ENCODE measurements at regions not wholly inside any gene's neighbourhood (a gene's known extent, or its start where the extent isn't known, plus 50 kb on each side); places are given as distances from the start of the nearest gene placed in this dataset.

DNA sequence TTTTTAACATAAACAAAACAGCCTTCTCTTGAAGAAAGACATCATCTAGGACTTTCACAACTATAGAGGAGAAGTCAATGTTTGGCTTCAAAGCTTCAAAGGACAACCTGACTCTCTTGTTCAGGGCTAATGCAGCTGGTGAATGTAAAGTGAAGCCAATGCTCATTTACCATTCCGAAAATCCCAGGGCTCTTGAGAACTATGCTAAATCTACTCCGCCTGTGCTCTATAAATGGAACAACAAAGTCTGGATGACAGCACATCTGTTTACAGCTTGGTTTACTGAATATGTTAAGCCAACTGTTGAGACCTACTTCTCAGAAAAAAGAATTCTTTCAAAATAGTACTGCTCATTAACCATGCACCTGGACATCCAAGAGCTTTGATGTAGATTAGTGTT lies 259.8 kb upstream of the NR5A2 start:
- no peak for DNase-seq

DNA sequence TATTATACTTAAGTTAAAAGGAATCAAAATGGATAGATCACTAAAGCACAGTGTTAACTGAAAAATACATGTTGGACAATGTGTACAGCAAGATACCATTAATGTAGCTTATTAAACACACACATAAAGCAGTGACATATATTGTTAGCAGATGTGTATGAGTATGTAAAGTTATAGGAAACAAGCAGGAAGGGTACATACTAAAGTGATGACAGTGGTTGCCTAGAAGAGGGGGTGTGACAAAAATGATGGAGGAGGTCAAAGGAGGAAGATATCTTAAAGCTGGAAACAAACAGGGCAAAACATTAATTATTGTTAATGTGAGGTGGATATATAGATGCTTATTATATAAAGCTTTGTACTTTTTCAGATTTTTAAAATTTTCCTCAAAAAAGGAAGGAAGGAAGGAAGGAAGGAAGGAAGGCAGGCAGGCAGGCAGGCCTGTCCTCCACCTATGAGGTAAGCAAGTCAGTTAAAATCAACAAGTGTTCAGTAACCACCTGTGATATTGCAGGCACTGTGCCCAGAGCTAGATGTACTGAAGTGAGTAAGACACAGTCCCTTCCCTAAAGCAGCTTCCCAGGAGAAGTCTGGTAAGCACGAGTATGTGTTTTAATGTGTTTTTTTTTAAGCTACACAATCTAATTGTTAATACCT lies 252.9 kb upstream of the NR5A2 start:
- no peak for DNase-seq

DNA sequence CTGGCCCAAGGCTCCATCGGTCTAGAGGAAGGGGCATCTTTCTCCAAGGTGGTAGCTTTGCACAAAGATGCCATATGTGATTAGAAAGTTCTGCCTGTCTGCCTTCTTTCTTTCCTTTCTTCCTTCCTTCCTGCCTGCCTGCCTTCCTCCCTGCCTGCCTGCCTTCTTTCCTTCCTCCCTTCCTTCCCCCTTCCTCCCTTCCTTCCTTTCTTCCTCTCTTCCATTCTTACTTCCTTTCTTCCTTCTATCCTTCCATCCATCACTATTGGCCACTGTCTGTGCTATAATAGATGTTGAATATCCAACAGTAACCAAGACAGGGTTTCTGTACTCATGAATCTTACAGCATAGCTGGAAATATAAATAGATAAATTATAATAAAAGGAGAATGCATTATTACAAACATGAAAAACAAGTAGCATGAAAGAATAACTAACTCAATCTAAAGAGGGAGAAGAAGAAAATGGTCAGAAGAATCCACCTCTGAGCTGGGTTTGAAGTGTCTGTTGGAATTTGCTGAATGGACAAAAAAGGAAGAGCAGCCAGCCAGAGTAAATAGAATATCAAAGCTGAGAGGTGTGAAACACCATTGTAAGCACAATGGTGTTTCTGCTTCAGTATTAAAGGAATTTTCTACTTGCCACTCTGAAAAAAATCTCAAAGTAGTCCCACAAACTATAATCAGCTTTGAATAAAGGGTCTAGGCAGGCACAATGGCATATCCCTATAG lies 250.6 kb upstream of the NR5A2 start:
- DNase-seq, result no peak

DNA sequence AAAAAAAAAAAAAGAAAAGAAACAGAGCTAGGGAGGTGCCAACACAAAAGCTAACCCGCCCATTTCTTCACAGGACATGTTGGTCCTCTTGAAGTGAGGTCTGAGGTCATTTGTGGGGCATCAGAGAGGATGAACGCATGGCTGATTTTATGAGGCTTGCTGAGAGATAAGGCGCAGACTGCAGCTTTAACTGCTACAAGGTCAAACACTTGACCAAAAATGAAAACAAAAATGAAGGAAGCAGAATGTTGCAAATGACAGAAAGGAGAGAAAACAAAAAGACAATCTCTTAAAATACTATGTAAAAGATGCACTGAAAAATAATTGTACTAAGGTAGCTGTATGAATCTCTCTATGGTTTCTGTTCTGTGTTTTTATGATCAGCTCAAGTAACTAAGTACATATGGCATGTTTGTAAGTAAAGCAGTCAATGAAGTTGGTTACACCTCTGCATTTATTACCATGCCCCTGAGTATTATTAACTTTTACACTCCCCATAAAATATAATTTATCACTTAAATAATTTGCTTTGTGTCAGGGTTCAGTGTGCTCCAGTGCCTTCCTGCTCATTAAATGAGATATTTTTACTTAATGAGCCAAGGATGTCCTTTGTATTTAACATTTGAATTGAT lies 249.1 kb upstream of the NR5A2 start:
- DNase-seq, result no peak

DNA sequence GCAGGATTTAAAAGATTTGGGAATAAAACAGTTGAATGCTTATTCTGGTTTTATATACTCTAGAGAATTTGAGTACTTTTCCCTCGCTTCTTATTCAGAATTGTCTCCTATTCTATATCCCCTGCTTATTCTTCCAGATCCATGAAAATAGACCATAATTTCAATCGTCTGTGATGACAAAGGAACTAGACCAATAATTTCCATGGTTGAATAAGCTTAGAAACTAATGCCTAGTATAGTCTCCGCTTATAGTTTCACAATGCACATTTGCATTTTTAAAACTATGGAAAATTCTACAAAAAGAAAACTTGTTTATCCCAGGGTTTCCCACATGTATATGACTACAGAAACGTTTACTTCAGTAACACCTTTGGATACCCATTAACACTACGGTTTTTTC lies 247.4 kb upstream of the NR5A2 start:
- no peak for DNase-seq

DNA sequence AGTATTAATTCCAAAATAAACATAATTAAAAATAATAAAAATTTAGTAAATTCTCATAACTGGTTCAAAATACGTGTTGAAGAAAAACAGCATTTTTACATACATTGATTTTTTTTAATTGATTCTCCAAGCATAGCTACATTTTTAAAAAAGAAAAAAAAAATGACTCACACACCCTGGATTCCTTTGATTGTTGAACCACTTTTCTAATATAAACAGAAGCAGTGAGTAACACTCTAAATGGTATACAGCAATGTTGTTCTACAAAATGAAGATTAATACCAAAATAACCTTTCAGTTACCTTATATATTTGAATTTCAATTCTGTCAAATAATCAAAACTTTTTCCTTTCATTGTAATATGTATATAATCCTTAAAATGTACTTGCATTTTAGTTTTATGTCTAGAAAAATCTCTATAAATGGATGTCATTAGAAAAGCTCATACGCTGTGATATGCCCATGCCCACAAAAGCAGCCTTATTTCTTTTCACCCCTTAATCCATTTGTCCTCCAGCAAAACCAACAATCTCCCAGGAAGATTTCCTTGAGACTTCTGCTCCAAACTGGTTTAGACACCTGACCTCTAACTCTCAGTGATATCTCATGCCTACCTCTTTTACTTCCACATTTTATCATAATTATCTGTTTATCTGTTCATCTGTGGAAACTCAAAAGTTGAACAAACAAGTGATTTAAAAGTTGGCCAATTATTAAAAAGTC lies 246.4 kb upstream of the NR5A2 start:
- DNase-seq, result no peak

DNA sequence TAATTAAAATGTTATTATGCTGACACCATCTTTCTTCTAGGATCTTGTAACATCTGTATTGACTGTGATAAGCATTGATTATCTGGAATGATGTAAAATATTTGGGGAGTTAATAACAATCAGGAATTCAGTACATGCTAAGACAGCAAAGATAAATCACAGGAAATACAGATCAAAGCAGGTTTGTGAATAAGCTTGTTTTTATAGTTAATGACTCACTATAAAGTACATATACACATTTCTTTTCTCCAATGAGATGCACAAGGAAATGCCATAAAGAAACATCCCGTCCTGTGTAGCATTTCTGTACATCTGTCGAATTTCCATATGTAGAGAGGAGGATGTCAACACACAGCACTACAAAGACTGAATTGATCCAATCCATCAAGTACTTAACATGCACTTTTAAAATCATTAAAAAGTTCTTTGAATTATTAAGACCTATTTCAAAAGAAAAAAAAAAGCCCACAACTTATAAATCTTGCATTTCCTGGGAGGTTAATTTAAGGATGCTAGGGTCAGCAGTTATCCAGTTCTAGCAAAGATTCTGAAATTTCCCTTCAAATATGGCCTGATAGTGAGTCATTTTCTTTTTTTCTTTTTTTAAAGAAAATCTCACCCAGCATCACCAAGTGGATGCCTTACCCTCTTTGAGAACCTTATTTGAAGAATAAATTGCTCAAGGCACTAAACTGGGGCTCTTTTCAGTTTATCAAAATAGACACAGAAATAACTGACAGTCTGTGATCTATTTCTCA lies 243.2 kb upstream of the NR5A2 start:
- no peak for DNase-seq

DNA sequence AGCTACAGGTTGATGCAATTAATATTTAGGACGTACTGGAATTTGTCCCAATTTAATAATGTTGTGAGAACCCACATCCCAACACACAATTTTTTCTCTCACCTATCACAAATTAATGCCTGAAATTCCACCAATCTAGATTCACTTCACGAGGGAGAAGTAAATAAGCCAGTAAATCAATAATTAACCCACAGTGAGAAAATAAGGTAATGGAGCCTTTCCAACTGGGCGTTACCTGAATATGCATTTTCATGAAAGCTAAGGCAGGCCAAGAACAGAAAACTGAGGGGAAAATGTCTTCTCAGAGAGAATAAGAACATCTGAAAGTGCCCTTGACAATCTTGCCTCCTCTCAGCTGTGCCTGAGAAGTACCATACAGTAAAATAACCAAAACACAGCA lies 240.8 kb upstream of the NR5A2 start:
- DNase-seq, result no peak

DNA sequence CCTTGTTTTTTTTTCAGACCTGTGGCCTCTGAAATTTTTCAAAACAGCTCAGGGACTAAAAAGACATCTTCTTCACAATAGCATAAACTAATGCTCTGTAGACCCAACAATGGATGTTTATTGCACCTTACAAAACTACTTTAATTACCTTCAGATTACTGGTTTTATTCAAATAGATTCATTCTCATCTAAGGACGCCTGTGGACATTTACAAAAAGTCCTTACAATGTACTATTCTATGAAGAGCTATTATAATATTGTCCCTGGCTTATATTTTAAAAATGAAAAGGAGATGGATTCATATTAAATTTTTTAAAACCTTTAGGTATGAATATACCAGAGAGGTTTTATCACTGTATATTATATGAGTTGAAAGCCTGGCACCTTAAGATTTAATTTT lies 238.4 kb upstream of the NR5A2 start:
- no peak for DNase-seq

DNA sequence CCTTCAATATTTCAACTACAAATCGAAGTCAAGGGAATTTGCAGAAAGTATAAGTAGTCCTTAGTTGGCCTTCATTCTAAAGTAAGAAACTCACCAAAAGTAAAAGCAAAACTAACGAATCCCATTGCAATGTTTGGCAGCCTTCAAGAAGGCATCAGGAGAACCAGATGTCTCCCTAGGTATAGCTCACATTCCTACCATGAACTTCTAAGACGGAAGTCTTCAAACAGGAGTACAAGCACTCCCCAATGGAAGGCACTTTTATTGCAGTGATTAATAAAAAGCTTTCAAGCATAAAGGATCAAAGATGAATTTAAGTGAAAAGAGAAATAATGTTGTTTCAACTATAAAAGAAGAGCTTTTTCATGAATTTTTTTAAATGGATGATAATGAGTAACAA lies 236.0 kb upstream of the NR5A2 start:
- no peak for DNase-seq

DNA sequence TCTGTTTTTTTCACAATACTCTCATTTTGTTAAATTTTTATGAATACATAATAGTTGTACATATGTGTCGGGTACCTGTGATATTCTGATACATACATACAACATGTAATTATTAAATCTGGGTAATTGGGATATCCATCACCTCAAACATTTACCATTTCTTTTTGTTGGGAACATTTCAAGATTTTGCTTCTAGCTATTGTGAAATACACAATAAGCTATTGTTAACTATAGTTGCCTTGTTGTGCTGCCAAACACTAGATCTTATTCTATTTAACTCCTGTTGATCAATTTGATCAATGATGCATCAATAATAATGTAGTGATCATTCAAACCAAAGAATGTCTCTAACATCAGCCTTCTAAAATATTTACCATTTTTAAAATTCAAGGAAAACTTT lies 234.6 kb upstream of the NR5A2 start:
- DNase-seq, result no peak

DNA sequence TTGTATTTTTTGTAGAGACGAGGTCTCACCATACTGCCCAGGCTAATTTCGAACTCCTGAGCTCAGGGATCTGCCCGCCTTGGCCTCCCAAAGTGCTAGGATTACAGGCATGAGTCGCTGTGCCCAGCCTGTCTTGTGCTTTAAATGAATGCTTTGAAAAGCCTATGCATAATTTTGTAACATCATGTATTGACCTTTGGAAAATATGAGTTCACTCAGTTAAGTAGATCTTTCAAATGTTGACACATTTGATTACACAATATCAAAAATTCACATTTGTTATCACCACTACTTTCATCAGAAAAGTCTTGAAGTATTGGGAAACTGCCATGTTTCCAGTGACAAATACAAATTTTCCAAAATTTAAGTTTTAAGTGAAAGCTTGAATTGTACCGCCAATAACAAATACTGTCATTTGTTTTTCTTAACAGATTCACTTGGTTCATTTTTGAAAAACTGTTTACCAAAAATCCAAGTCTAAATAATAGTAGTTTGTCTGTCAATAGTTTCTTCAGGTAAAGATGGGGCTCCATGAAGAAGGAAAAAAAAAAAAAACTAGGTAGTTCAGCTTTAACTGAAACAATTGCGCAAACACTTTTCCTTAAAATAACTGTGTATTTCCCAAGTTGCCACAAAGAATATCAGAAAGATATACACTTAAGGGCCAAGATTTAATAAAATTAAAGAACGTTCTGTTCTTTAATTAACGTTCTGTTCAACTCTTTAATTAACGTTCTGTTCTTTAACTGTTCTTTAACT lies 233.2 kb upstream of the NR5A2 start:
- DNase-seq, result peak; percentile 19

DNA sequence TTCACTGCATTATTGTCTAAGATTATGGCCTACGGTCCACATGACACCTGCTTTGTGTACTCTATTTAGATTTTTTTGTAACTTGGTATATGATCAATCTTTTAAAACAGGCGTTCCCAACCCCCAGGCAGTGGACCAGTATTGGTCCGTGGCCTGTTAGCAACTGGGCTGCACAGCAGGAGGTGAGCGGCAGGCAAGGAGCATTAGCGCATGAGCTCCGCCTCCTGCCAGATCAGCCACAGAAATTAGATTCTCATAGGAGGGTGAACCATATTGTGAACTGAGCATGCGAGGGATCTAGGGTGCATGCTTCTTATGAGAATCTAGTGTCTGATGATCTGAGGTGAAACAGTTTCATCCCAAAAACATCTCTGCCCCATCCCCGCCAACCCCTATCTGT lies 228.4 kb upstream of the NR5A2 start:
- no peak for DNase-seq

DNA sequence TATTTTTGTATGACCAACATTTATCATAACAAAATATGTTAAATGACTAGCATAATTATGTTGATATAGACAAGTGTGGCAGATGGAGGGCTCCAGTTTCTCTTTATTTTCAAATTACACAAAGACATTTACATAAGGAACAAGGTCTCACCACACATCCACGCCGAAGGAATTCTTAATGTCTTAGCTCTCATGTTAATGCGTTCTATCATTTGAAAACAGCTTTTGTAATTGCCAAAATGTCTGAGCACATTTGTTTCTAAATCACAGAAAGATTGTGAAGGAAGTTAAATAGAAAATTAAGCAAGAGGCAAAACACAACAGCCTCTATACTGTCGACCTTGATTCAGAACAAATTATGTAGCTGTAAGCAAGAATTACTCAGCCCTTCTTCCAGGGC lies 223.0 kb upstream of the NR5A2 start:
- no peak for DNase-seq

DNA sequence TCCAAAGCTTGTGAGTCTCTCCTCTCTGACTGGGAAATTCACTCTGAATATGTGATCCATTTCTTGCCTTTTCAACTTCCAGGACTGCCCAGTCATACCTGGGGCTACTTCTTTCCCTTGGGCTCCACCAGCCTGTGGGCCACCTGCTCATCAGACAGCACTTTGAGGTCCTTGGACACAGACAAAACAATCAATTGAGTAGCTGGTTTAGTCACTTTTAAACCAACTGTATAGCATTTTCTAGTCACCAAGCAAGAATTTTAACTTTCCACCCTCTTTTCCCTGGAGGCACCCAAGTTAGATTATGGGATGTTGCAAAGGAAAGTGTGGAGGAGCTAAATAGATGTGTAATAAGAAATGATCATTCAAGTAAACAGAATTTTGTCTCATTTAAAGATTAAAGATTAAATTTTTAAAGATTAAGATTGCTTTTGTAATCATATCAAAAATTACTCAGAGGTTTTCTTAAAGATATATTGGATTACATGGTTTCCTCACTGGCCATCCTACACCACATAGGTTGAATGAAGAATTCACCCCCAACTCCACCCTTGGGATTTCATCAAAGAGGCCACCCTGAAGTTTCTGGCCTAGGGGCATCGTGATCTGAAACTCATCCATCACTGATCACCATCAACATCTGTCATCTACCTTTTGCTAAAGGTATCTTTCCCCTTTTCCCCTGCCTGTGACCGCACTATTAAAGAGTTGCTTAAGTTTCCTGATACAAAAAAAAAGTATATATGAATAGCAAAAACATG lies 219.2 kb upstream of the NR5A2 start:
- no peak for DNase-seq

DNA sequence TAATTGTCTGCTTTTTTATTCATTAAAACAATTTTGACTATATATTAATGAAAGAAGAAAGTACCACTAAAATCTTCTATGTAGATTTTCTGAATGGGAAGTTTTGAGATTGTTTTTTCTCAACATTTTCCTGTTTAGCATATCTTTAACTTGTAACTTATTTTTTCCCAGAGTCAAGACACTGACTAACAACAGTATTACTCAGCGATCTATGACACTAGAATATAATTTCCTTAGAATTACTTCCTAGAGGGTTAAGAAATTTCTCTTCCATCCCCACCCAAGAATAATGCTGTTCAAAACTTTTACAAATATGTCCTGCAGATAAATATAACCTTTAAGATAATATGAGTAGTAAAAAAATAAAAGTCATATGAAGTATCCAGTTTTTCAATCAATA lies 218.2 kb upstream of the NR5A2 start:
- no peak for DNase-seq

DNA sequence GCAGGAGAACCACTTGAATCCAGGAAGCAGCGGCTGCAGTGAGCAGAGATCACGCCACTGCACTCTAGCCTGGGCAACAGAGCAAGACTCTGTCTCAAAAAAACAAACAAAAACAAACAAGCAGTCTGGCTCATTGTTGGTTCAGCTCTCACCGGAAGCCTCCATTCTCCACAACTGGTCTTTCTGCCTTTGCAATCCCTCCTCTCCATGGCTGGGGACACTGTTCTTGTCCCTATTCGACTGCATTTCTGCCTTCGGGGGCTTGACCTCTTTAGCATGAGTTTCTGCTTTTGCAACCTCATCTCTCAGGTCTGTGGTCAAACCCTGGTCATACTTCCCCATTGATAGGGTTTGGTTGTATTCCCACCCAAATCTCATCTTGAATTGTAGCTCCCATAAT lies 216.3 kb upstream of the NR5A2 start:
- no peak for DNase-seq

DNA sequence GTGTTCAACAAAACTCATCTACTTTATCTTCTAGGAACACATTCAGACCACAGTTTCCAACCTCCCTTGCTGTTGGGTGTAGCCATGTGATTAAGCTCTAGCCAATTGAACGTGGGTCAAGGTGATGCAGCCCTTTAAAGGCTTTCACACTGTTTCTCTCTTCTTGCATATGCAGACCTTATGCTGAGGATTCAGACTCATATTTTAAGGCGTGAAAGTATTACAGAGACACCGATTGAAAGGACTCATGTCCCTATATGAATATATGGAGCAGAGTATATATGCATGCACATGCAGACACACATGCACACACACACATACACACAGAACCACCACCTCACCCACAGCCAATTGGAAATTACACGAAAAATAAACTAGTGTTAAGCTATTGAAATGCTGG lies 214.3 kb upstream of the NR5A2 start:
- no peak for DNase-seq

DNA sequence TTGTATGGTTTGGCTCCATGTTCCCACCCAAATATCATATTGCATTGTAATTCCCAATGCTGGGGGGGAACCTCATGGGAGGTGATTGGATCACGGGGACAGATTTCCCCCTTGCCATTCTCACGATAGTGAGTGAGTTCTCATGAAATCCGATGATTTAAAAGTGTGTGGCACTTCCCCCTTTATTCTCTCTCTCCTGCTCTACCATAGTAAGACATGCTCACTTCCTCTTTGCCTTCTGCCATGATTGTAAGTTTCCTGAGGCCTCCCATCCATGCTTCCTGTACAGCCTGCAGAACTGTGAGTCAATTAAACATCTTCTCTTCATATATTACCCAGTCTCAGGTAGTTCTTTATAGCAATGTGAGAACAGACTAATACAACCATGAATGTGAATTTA lies 211.6 kb upstream of the NR5A2 start:
- peak; percentile 64 for DNase-seq

DNA sequence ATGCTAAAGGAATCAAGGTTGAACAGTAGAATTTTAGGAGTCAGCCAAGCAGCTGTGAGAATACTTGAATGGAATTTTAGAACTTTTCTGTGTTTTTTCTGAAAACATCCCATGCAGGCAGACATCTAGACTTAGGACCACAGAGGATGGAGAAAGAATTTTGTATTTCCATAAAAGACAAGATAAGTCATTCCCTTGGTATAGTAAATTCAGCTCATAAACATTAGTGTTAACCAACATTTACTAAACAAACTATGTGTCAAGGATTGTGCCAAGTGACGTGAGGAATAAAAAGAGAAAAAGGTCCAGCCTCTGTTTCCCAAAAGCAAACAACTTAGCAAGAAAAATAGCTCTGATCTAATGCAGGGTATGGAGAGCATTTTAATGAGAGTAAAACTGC lies 210.2 kb upstream of the NR5A2 start:
- no peak for DNase-seq

DNA sequence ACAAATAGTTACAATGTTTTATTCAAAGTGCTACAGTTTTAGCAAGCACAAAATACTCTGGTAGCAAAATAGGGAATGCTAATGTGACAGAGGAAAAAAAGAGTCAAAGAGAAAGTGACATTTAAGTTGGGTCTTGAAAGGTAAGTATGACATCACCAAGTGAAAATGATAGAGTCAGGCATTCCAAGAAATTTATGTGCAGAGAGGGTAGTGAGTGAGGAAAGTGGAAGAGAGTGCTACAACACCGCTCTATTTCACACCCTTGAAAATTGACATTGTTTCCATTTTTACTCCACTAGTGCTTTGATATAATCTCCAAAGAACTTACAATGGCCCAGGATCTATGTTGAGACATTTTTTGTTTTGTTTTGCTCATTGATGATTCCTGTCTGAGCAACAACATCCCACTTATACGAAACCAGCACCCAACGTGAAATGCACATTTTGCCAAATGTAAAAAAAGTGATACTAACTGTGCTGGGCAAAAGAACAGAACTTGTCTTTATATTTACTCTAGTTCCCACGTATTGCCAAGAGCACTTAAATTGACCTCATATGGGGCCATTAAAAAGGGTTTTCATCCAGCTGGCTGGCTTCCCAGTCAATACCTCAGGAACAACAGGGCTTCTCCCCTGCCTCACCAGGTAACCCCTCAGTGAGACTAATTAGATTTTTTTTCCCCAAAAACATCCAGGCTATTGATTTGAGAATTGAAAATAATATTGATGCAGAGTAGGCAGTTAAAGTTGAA lies 206.3 kb upstream of the NR5A2 start:
- DNase-seq, result no peak

All from MV-4-11 (cell line).